ENCODE measurements at regions not wholly inside any gene's neighbourhood (a gene's known extent, or its start where the extent isn't known, plus 50 kb on each side); places are given as distances from the start of the nearest gene placed in this dataset.

- WGBS, 2 experiments (ENCODE audit: extremely low coverage in 1 of 2, insufficient coverage in 1 of 2, insufficient read length in 1 of 2, insufficient replicate concordance in 2 of 2, low coverage in 1 of 2, low lambda C conversion rate in 2 of 2, missing lambda C conversion rate in 1 of 2) = 90% methylated on average over 13 of the region's 13 CpGs; no CpG with 5 or more reads in 1 of the 2 experiments
- no peak overlapping the region; the same call in 1 of the 2 replicates for H2BK20ac ChIP-seq (ENCODE audit: low read length)
- H3K36me3 ChIP-seq (ENCODE audit: control insufficient read depth in 2 of 4, insufficient read depth in 4 of 4, low read length in 3 of 4) = no peaks in the 10 kb centered on the region
- H2AK5ac ChIP-seq (ENCODE audit: low read depth, low read length) = no peak overlapping the region
- H3K79me2 ChIP-seq (ENCODE audit: control insufficient read depth in 1 of 2, insufficient read depth in 2 of 2, low read length in 2 of 2) = no peaks in the 10 kb centered on the region
- FAIRE-seq = no peak
- no peaks in the 10 kb centered on the region for H3K9me3 ChIP-seq (ENCODE audit: insufficient read depth in 2 of 2, low read depth in 1 of 2, low read length in 1 of 2)
- H4K8ac ChIP-seq (ENCODE audit: extremely low read depth, insufficient read depth, low read length) = no peak overlapping the region
- ChIA-PET POLR2A (ENCODE audit: partially characterized antibody) (no interaction called here), CTCF (ENCODE audit: partially characterized antibody) (no interaction called here)
- no peaks in the 10 kb centered on the region for H3K79me1 ChIP-seq (ENCODE audit: low read depth, low read length)
- no peak overlapping the region for H3K4me3 ChIP-seq (ENCODE audit: extremely low read depth in 1 of 4, insufficient read depth in 2 of 4, low read depth in 3 of 4, low read length in 4 of 4)
- no peak overlapping the region for H2BK120ac ChIP-seq (replicated peaks; ENCODE audit: low read depth, low read length)
- no peaks in the 10 kb centered on the region for H3K4me1 ChIP-seq (replicated peaks in 1 of 4; ENCODE audit: control insufficient read depth in 3 of 4, insufficient read depth in 4 of 4, low read length in 3 of 4)
- no peak overlapping the region for H2BK12ac ChIP-seq (ENCODE audit: low read depth, low read length)
- H3K4ac ChIP-seq (replicated peaks; ENCODE audit: insufficient read length, low read depth, low read length) = no peak overlapping the region
- no peaks in the 10 kb centered on the region for H3K23me2 ChIP-seq (ENCODE audit: low read depth, low read length)
- no peak overlapping the region for H2BK5ac ChIP-seq (ENCODE audit: low read depth, low read length)
- no peak overlapping the region for H3K23ac ChIP-seq (ENCODE audit: insufficient read length)
- H3K18ac ChIP-seq (ENCODE audit: extremely low read depth, low read length) = no peak overlapping the region
- H4K20me1 ChIP-seq (replicated peaks in 1 of 2; ENCODE audit: control insufficient read depth in 1 of 2, insufficient read depth in 2 of 2, low read length in 2 of 2) = no peaks in the 10 kb centered on the region
- DNase-seq (ENCODE audit: low read depth in 1 of 2, low spot score in 2 of 2) = no peak
- H2BK15ac ChIP-seq (ENCODE audit: low read length) = no peak overlapping the region
- TF ChIP-seq NANOG (IDR thresholded peaks at IDR 0.05; ENCODE audit: insufficient read depth, low read depth, low read length, poor library complexity, severe bottlenecking) (no peak), SIX5 (IDR thresholded peaks at IDR 0.05; ENCODE audit: low read depth, low read length) (no peak), POLR2AphosphoS5 (IDR thresholded peaks at IDR 0.05; ENCODE audit: low read depth, low read length) (no peak), BRCA1 (IDR thresholded peaks at IDR 0.05; ENCODE audit: low read depth, low read length) (no peak), GABPA (IDR thresholded peaks at IDR 0.05; ENCODE audit: borderline replicate concordance, insufficient read depth, low read length) (no peak)
- no peak overlapping the region for H2AFZ ChIP-seq (ENCODE audit: low read length)
- H4K5ac ChIP-seq (ENCODE audit: insufficient read length, low read depth, low read length) = no peak overlapping the region
- no peak overlapping the region for H3K9ac ChIP-seq (replicated peaks in 1 of 4; ENCODE audit: extremely low read depth in 1 of 4, low read depth in 3 of 4, low read length in 3 of 4)
- H3K4me2 ChIP-seq (ENCODE audit: insufficient read depth in 1 of 2, low read depth in 2 of 2, low read length in 2 of 2) = no peak overlapping the region
- H3K27ac ChIP-seq (ENCODE audit: low read depth, low read length) = no peak overlapping the region
- no peak overlapping the region for H3K14ac ChIP-seq (ENCODE audit: insufficient read length)
- no peaks in the 10 kb centered on the region for H3K27me3 ChIP-seq (replicated peaks in 1 of 4; ENCODE audit: control insufficient read depth in 3 of 4, extremely low read depth in 1 of 4, insufficient read depth in 3 of 4, low read length in 3 of 4)
- no peak overlapping the region for H4K91ac ChIP-seq (replicated peaks; ENCODE audit: insufficient read length, low read length)
- H3K56ac ChIP-seq (replicated peaks; ENCODE audit: insufficient read length, low read depth, low read length) = no peak overlapping the region
Measured at GRCh38 chr20:52494244-52494643, 302.7 kb upstream of the ZFP64 start.

Measured in H1 (cell line).